ENCODE measurements at regions not wholly inside any gene's neighbourhood (a gene's known extent, or its start where the extent isn't known, plus 50 kb on each side); places are given as distances from the start of the nearest gene placed in this dataset.

GRCh38 chr3:193972832-193973231, 163.1 kb upstream of the HES1 start:
- TF ChIP-seq CTCF (IDR thresholded peaks at IDR 0.05; ENCODE audit: low read depth, low read length) = no peak
- DNase-seq (ENCODE audit: low read depth in 2 of 2) = no peak
- no peak overlapping the region for H3K4me3 ChIP-seq (replicated peaks in 1 of 2; ENCODE audit: low read depth in 2 of 2, low read length in 2 of 2)

GRCh38 chr3:193974191-193974652, 161.7 kb upstream of the HES1 start:
- no peak overlapping the region for H3K4me3 ChIP-seq (replicated peaks in 1 of 2; ENCODE audit: low read depth in 2 of 2, low read length in 2 of 2)
- no peak for TF ChIP-seq CTCF (IDR thresholded peaks at IDR 0.05; ENCODE audit: low read depth, low read length)
- DNase-seq (ENCODE audit: low read depth in 2 of 2) = no peak

- DNase-seq (ENCODE audit: low read depth in 2 of 2) = no peak
- no peak overlapping the region for H3K4me3 ChIP-seq (replicated peaks in 1 of 2; ENCODE audit: low read depth in 2 of 2, low read length in 2 of 2)
- TF ChIP-seq CTCF (IDR thresholded peaks at IDR 0.05; ENCODE audit: low read depth, low read length) = no peak
Observed at GRCh38 chr3:193974671-193975535, 161.0 kb upstream of the HES1 start.

GRCh38 chr3:193977622-193978021, 158.3 kb upstream of the HES1 start:
- DNase-seq (ENCODE audit: low read depth in 2 of 2) = no peak
- no peak for TF ChIP-seq CTCF (IDR thresholded peaks at IDR 0.05; ENCODE audit: low read depth, low read length)
- no peak overlapping the region for H3K4me3 ChIP-seq (replicated peaks in 1 of 2; ENCODE audit: low read depth in 2 of 2, low read length in 2 of 2)

- TF ChIP-seq CTCF (IDR thresholded peaks at IDR 0.05; ENCODE audit: low read depth, low read length) = no peak
- no peak for DNase-seq (ENCODE audit: low read depth in 2 of 2)
- H3K4me3 ChIP-seq (replicated peaks in 1 of 2; ENCODE audit: low read depth in 2 of 2, low read length in 2 of 2) = no peak overlapping the region
Observed at GRCh38 chr3:193978030-193978429, 157.9 kb upstream of the HES1 start.

GRCh38 chr3:193978486-193978885, 157.5 kb upstream of the HES1 start:
- DNase-seq (ENCODE audit: low read depth in 2 of 2) = no peak
- TF ChIP-seq CTCF (IDR thresholded peaks at IDR 0.05; ENCODE audit: low read depth, low read length) = no peak
- H3K4me3 ChIP-seq (replicated peaks in 1 of 2; ENCODE audit: low read depth in 2 of 2, low read length in 2 of 2) = no peak overlapping the region
